ENCODE measurements at regions not wholly inside any gene's neighbourhood (a gene's known extent, or its start where the extent isn't known, plus 50 kb on each side); places are given as distances from the start of the nearest gene placed in this dataset.
"Not testable (repeated sequence)": the region's sequence is repeated elsewhere in the genome, so short reads cannot be mapped to it uniquely, and the experiment has no call there.

DNA sequence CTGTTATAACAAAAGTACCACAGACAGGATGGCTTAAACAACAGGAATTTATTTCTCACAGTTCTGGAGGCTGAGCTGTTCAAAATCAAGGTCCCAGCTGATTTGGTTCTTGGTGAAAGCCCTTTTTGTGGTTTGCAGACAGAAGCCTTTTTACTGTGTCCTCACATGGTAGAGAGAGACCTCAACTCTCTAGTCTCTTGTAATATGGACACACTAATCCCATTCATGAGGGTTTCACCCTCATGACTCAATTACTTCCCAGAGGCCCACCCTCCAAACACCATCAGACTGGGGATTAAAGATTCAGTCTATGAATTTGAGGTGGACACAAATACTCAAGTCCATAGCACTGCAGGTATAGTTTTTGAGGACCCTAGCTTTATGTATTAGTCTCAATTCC, 97.3 kb upstream of the WIPF3 start:
- TF ChIP-seq HDAC2 (IDR thresholded peaks at IDR 0.05); POLR2A (IDR thresholded peaks at IDR 0.05; ENCODE audit: low read depth, low read length); SUZ12 (IDR thresholded peaks at IDR 0.05; ENCODE audit: unreplicated experiment); GABPA (IDR thresholded peaks at IDR 0.05; ENCODE audit: low read depth); POLR2AphosphoS5 (IDR thresholded peaks at IDR 0.05; ENCODE audit: low read length); ZNF24 (IDR thresholded peaks at IDR 0.05); ZBED1 (IDR thresholded peaks at IDR 0.05; ENCODE audit: borderline replicate concordance); EZH2 (IDR thresholded peaks at IDR 0.05; ENCODE audit: borderline replicate concordance, control insufficient read depth, low read depth, low read length): not testable (repeated sequence)
- TF ChIP-seq, protein P1, sequence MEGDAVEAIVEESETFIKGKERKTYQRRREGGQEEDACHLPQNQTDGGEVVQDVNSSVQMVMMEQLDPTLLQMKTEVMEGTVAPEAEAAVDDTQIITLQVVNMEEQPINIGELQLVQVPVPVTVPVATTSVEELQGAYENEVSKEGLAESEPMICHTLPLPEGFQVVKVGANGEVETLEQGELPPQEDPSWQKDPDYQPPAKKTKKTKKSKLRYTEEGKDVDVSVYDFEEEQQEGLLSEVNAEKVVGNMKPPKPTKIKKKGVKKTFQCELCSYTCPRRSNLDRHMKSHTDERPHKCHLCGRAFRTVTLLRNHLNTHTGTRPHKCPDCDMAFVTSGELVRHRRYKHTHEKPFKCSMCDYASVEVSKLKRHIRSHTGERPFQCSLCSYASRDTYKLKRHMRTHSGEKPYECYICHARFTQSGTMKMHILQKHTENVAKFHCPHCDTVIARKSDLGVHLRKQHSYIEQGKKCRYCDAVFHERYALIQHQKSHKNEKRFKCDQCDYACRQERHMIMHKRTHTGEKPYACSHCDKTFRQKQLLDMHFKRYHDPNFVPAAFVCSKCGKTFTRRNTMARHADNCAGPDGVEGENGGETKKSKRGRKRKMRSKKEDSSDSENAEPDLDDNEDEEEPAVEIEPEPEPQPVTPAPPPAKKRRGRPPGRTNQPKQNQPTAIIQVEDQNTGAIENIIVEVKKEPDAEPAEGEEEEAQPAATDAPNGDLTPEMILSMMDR (IDR thresholded peaks at IDR 0.05 in 2 of 3, conservative IDR thresholded peaks at IDR 0.05 in 1 of 3; ENCODE audit: control insufficient read depth in 2 of 3, extremely low read depth in 1 of 3, insufficient read depth in 1 of 3, low read depth in 3 of 3, low read length in 3 of 3) = not testable (repeated sequence)

All from GM12878 (cell line).